Epidermal melanocyte (primary cell): ENCODE measurements at regions not wholly inside any gene's neighbourhood (a gene's known extent, or its start where the extent isn't known, plus 50 kb on each side); places are given as distances from the start of the nearest gene placed in this dataset.

Experiments used
- DNase-seq: peaks from one replicate; pipeline ENCODE4 v3.0.0; 2011; ENCODE audit warnings: low spot score; ENCODE audit not compliant: insufficient read length

- DNase-seq = no peak
Observed at GRCh38 chr20:51162015-51162414, 139.1 kb upstream of the KCNG1 start.

- no peak for DNase-seq
Observed at GRCh38 chr20:51160821-51161220, 137.9 kb upstream of the KCNG1 start.

GRCh38 chr20:51159981-51160380 lies 137.1 kb upstream of the KCNG1 start:
- no peak for DNase-seq

- no peak for DNase-seq
Observed at GRCh38 chr20:51159303-51159702, 136.4 kb upstream of the KCNG1 start.

- DNase-seq = no peak
Observed at GRCh38 chr20:51158226-51158625, 135.3 kb upstream of the KCNG1 start.

- DNase-seq = no peak
Observed at GRCh38 chr20:51156041-51156982, 133.4 kb upstream of the KCNG1 start.

GRCh38 chr20:51154708-51155690 lies 132.1 kb upstream of the KCNG1 start:
- DNase-seq = no peak

- no peak for DNase-seq
Observed at GRCh38 chr20:51153867-51154707, 131.2 kb upstream of the KCNG1 start.

GRCh38 chr20:51148941-51149340 lies 126.0 kb upstream of the KCNG1 start:
- no peak for DNase-seq

GRCh38 chr20:51144476-51144875 lies 121.6 kb upstream of the KCNG1 start:
- no peak for DNase-seq

GRCh38 chr20:51143652-51144051 lies 120.7 kb upstream of the KCNG1 start:
- no peak for DNase-seq

GRCh38 chr20:51142448-51142847 lies 119.5 kb upstream of the KCNG1 start:
- no peak for DNase-seq

- DNase-seq = no peak
Observed at GRCh38 chr20:51140671-51141070, 117.8 kb upstream of the KCNG1 start.

- no peak for DNase-seq
Observed at GRCh38 chr20:51139891-51140290, 117.0 kb upstream of the KCNG1 start.

GRCh38 chr20:51138576-51138975 lies 115.7 kb upstream of the KCNG1 start:
- no peak for DNase-seq

GRCh38 chr20:51137461-51137860 lies 114.6 kb upstream of the KCNG1 start:
- no peak for DNase-seq

GRCh38 chr20:51135926-51136715 lies 113.2 kb upstream of the KCNG1 start:
- DNase-seq = no peak

GRCh38 chr20:51134405-51134804 lies 111.5 kb upstream of the KCNG1 start:
- DNase-seq = no peak

GRCh38 chr20:51132279-51132678 lies 109.4 kb upstream of the KCNG1 start:
- DNase-seq = no peak

GRCh38 chr20:51131811-51132210 lies 108.9 kb upstream of the KCNG1 start:
- DNase-seq = no peak
